ENCODE measurements at regions not wholly inside any gene's neighbourhood (a gene's known extent, or its start where the extent isn't known, plus 50 kb on each side); places are given as distances from the start of the nearest gene placed in this dataset.

- TF ChIP-seq CTCF (IDR thresholded peaks at IDR 0.05) = no peak
- TF ChIP-seq SIN3A (IDR thresholded peaks at IDR 0.05; ENCODE audit: borderline replicate concordance, insufficient read depth, low read depth, low read length) = no peak
- no peak for TF ChIP-seq REST (IDR thresholded peaks at IDR 0.05; ENCODE audit: insufficient read depth in 1 of 2, low read depth in 2 of 2, low read length in 1 of 2)
These were observed 727.6 kb downstream of the TRAM1L1 start for GRCh38 chr4:116357758-116358157.
